GM12878 (cell line): ENCODE measurements at regions not wholly inside any gene's neighbourhood (a gene's known extent, or its start where the extent isn't known, plus 50 kb on each side); places are given as distances from the start of the nearest gene placed in this dataset.

Experiments
- ATAC-seq: fragments of 200-7000 bp; cut with Tn5 transposase; 3 replicates; pipeline ENCODE4 v1.9.1; 2020; ENCODE audit warnings: mild to moderate bottlenecking, moderate library complexity
- BruUV-seq: library from RNA; stranded (reverse); fragments of 400-500 nt; replicated peaks from 2 replicates; lab custom pipeline; 2021; lab: Mats Ljungman, UMichigan
- CTCF ChIA-PET: fragments of 300-600 bp; sonication (Branson Sonifier 250); formaldehyde crosslinking; extraction: SDS; loops from one replicate; lab custom pipeline; 2021; ENCODE audit warnings: inconsistent platforms; lab: Yijun Ruan, JAX
- POLR2A ChIA-PET: fragments of 350-600 bp; formaldehyde crosslinking; extraction: SDS; loops from one replicate; lab custom pipeline; 2021; ENCODE audit warnings: inconsistent platforms; lab: Charles Lee
- RAD21 ChIA-PET: fragments of 300-600 bp; sonication (Branson Sonifier 250); formaldehyde crosslinking; loops from one replicate; lab custom pipeline; 2023; ENCODE audit warnings: antibody characterized with exemption; ENCODE audit not compliant: unreplicated experiment; lab: Charles Lee
- SMC1A ChIA-PET: fragments of 300-600 bp; sonication (Branson Sonifier 250); formaldehyde crosslinking; loops from one replicate; lab custom pipeline; 2023; ENCODE audit not compliant: unreplicated experiment, uncharacterized antibody; lab: Charles Lee
- DNase-seq: peaks from one replicate; pipeline ENCODE4 v3.0.0-alpha.2; 2011; ENCODE audit warnings: low read depth, low spot score
- FAIRE-seq: peaks from 3 replicates; lab custom pipeline; 2011; peaks lifted over from hg19 to GRCh38; lab: Jason Lieb, UNC
- H2AFZ ChIP-seq: 2 replicates; pipeline ENCODE4 v1.6.0; 2011; ENCODE audit warnings: low read depth, low read length, control low read depth; ENCODE audit not compliant: control insufficient read depth
- H3K27ac ChIP-seq: 2 replicates; pipeline ENCODE4 v1.5.1; 2011; ENCODE audit warnings: control low read depth; ENCODE audit not compliant: control insufficient read depth, insufficient read depth
- H3K27me3 ChIP-seq, 2 experiments: replicated peaks in 1 of 2; 2 replicates each; pipeline versions ENCODE4 v1.6.0 to v1.6.1; 2011; ENCODE audit warnings: low read length in 1 of 2; ENCODE audit not compliant: control insufficient read depth in 2 of 2, insufficient read depth in 2 of 2
- H3K36me3 ChIP-seq, 2 experiments: 2 replicates each; pipeline ENCODE4 v1.5.1; 2011; ENCODE audit warnings: low read length in 1 of 2; ENCODE audit not compliant: control insufficient read depth in 2 of 2, insufficient read depth in 2 of 2
- H3K4me1 ChIP-seq: 2 replicates; pipeline ENCODE4 v1.6.1; 2011; ENCODE audit warnings: mild to moderate bottlenecking, low read length, moderate library complexity, mixed read lengths; ENCODE audit not compliant: control insufficient read depth, insufficient read depth
- H3K4me2 ChIP-seq: 2 replicates; pipeline ENCODE4 v1.6.0; 2011; ENCODE audit warnings: control low read depth; ENCODE audit not compliant: control insufficient read depth, insufficient read depth
- H3K4me3 ChIP-seq: fragments of 200-600 bp; sonication (generic); 2 replicates; pipeline ENCODE4 v1.5.1; 2016
- H3K79me2 ChIP-seq: 2 replicates; pipeline ENCODE4 v1.6.0; 2011; ENCODE audit warnings: low read length; ENCODE audit not compliant: control insufficient read depth, insufficient read depth
- H3K9ac ChIP-seq: 2 replicates; pipeline ENCODE4 v1.8.0; 2011; ENCODE audit warnings: low read length, control low read depth, mixed read lengths; ENCODE audit not compliant: control insufficient read depth, insufficient read depth
- H3K9me3 ChIP-seq: replicated peaks from 3 replicates; pipeline ENCODE4 v1.5.1; 2011; ENCODE audit warnings: mild to moderate bottlenecking, low read length; ENCODE audit not compliant: control insufficient read depth, insufficient read depth
- H4K20me1 ChIP-seq: 2 replicates; pipeline ENCODE4 v1.6.0; 2011; ENCODE audit not compliant: control insufficient read depth, insufficient read depth
- BCL11A ChIP-seq: IDR thresholded peaks from 2 replicates; pipeline ENCODE4 v1.6.1; 2011; ENCODE audit warnings: low read depth, low read length
- CUX1 ChIP-seq: IDR thresholded peaks from 2 replicates; pipeline ENCODE4 v1.6.1; 2012; ENCODE audit warnings: improper control_type of control experiment, low read depth, low read length; ENCODE audit not compliant: insufficient replicate concordance
- EZH2 ChIP-seq: IDR thresholded peaks from 2 replicates; pipeline ENCODE4 v1.6.1; 2012; ENCODE audit warnings: low read depth, mild to moderate bottlenecking, control low read depth, inconsistent platforms, low read length, borderline replicate concordance; ENCODE audit not compliant: control insufficient read depth
- MYC ChIP-seq: IDR thresholded peaks from 2 replicates; pipeline ENCODE4 v1.6.1; 2011; ENCODE audit warnings: mild to moderate bottlenecking, low read length, moderate library complexity, inconsistent platforms; ENCODE audit not compliant: insufficient read depth, insufficient replicate concordance, insufficient read length, severe bottlenecking
- NFXL1 ChIP-seq: fragments of 450-650 bp; IDR thresholded peaks from 2 replicates; pipeline ENCODE4 v1.6.1; 2017; ENCODE audit warnings: antibody characterized with exemption, mild to moderate bottlenecking, borderline replicate concordance
- REST ChIP-seq: IDR thresholded peaks from 2 replicates; pipeline ENCODE4 v1.6.1; 2012; ENCODE audit warnings: mild to moderate bottlenecking, low read depth, low read length
- RFX5 ChIP-seq: IDR thresholded peaks from 2 replicates; pipeline ENCODE4 v1.6.1; 2011; ENCODE audit warnings: low read depth, low read length, improper control_type of control experiment
- STAT1 ChIP-seq: fragments of 450-650 bp; conservative IDR thresholded peaks from 2 replicates; pipeline ENCODE4 v1.6.1; 2014; ENCODE audit warnings: antibody characterized with exemption, mild to moderate bottlenecking
- USF1 ChIP-seq: IDR thresholded peaks from 2 replicates; pipeline ENCODE4 v1.6.1; 2011; ENCODE audit warnings: borderline replicate concordance, low read depth, mild to moderate bottlenecking, moderate library complexity, mixed read lengths, low read length; ENCODE audit not compliant: insufficient read depth; ENCODE audit errors: extremely low read length
- WGBS: methylation state at CpG from one replicate; pipeline ENCODE4 v1.1.6; 2016; ENCODE audit warnings: low lambda C conversion rate; ENCODE audit not compliant: insufficient replicate concordance, insufficient coverage; ENCODE audit errors: missing lambda C conversion rate; 5-methylcytosine and 5-hydroxymethylcytosine counted together
- in situ Hi-C: fragments of 300-500 bp; cut with MboI; formaldehyde crosslinking; loops from 9 replicates; pipeline ENCODE4 v1.14.3; 2018; ENCODE audit warnings: mixed read lengths
- intact Hi-C: fragments of 100-400 bp; cut with micrococcal nuclease; formaldehyde crosslinking; loops from one replicate; pipeline ENCODE4 v1.14.2; 2022; ENCODE audit not compliant: unreplicated experiment
- TF ChIP-seq, protein P1 (sequence below): IDR thresholded peaks from 2 replicates; pipeline ENCODE4 v1.6.1; 2011; ENCODE audit warnings: borderline replicate concordance, low read depth, mild to moderate bottlenecking, moderate library complexity, low read length; ENCODE audit not compliant: insufficient read depth, poor library complexity, severe bottlenecking

DNA sequence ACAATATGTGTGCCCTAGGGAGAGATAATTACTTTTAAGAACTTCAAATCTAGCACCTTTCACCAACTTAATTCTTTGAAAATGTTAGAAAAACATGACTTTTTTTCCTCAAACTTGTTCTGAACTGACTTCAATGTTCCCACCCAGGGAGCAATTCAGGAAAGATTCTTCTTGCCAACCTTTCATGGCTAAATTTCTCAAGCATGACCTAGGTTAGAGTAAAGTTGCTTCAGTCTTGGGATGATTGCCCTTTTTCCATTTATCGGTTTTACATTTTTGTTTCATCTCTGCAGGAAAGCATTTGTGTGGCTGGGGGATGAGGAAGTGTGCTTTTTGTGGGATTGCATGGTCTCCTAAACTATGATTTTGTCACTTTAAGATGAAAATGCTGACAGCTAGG lies 647.7 kb downstream of the LTN1 start (continued):
- no peak for TF ChIP-seq RFX5
- TF ChIP-seq REST = no peak
- TF ChIP-seq STAT1 = no peak
- TF ChIP-seq BCL11A = no peak
- TF ChIP-seq, all 136 proteins: peak for 0

DNA sequence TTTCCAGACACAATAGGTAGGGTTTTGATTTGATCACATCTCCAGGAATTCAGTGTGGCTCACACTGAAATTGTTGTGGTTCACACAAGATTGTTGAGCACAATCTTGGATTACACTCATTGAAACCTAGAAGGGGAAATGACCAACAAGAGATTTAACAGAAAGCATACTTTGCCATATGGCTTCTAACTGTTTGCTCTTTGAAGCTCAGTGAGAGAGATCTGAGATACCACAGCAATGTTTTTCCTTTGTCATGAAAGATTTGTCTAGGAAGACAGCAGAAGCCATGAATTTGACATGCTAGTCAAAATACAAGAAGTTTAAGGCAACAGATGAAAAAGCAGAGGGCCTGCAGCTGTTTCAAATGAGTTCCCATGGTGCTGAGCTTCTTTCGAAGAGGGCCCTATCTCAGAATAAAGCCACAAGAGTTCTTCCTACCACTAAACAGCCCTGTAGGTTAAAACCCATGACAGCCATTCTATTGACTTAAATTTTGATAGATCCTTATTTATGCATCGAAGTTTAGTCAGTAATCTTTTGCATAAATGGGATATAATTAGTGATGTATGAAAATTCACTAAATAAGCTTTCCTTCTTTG lies 650.4 kb downstream of the LTN1 start:
- in situ Hi-C loops = no loop called here
- no peak overlapping the region for H3K4me3 ChIP-seq
- ChIA-PET SMC1A (no interaction called here), CTCF (no interaction called here), POLR2A (no interaction called here), RAD21 (no interaction called here)
- H3K9ac ChIP-seq = no peak overlapping the region
- no peaks in the 10 kb centered on the region for H3K27me3 ChIP-seq
- FAIRE-seq (no peak), DNase-seq (no peak), ATAC-seq (no peak)
- no peaks in the 10 kb centered on the region for H4K20me1 ChIP-seq
- 20% methylated on average over 2 of the region's 2 CpGs for WGBS
- no peaks in the 10 kb centered on the region for H3K36me3 ChIP-seq
- no peaks in the 10 kb centered on the region for H3K9me3 ChIP-seq
- intact Hi-C loops = no loop called here
- no peak overlapping the region for H3K27ac ChIP-seq
- H3K79me2 ChIP-seq = no peaks in the 10 kb centered on the region
- H2AFZ ChIP-seq = no peak overlapping the region
- BruUV-seq = no TSS peak
- H3K4me1 ChIP-seq = no peaks in the 10 kb centered on the region
- no peak overlapping the region for H3K4me2 ChIP-seq
- TF ChIP-seq, protein P1, sequence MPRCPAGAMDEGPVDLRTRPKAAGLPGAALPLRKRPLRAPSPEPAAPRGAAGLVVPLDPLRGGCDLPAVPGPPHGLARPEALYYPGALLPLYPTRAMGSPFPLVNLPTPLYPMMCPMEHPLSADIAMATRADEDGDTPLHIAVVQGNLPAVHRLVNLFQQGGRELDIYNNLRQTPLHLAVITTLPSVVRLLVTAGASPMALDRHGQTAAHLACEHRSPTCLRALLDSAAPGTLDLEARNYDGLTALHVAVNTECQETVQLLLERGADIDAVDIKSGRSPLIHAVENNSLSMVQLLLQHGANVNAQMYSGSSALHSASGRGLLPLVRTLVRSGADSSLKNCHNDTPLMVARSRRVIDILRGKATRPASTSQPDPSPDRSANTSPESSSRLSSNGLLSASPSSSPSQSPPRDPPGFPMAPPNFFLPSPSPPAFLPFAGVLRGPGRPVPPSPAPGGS = no peak
- TF ChIP-seq NFXL1 (no peak), CUX1 (no peak), MYC (no peak), EZH2 (no peak), USF1 (no peak)
